ENCODE measurements at regions not wholly inside any gene's neighbourhood (a gene's known extent, or its start where the extent isn't known, plus 50 kb on each side); places are given as distances from the start of the nearest gene placed in this dataset.

DNA sequence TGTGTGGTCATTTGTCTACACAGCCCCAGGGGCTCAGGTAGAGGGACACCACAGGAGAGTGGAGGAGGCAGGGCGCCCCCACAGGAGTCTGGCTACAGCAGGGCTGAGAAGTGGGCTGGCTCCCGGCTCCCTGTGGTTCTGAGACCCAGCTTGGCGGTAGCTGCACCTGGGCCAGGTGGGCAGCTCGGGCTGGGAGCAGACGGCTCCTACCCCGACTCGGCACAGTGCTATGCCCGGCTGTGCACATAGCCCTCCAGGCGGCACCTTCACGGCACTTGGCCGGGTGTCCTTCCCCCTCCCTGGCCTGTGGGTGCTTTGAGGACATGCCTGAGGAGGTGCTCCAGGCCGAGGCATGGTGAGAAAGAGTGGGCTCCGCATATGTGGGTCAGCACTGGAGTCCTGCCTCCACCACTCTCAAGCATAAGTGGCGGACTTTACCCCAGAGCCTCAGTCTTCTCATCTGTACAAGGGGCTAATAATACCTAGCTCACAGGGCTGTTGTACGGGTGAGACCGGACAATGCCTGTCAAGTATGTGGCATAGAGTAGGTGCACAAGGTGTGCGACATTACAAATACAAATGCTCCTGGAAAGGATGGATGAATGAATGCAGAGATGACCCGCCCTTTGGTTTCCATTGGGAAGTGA, 50.1 kb upstream of the JPH3 start:
- ATAC-seq: no peak
- TF ChIP-seq CSDC2 (CRISPR knock-in tag; IDR thresholded peaks at IDR 0.05) (no peak), TCF4 (CRISPR knock-in tag; IDR thresholded peaks at IDR 0.05; ENCODE audit: borderline replicate concordance) (no peak), TOX (CRISPR knock-in tag; IDR thresholded peaks at IDR 0.05; ENCODE audit: borderline replicate concordance) (no peak), OSR1 (CRISPR knock-in tag; IDR thresholded peaks at IDR 0.05) (no peak)
- TF ChIP-seq, protein P1, sequence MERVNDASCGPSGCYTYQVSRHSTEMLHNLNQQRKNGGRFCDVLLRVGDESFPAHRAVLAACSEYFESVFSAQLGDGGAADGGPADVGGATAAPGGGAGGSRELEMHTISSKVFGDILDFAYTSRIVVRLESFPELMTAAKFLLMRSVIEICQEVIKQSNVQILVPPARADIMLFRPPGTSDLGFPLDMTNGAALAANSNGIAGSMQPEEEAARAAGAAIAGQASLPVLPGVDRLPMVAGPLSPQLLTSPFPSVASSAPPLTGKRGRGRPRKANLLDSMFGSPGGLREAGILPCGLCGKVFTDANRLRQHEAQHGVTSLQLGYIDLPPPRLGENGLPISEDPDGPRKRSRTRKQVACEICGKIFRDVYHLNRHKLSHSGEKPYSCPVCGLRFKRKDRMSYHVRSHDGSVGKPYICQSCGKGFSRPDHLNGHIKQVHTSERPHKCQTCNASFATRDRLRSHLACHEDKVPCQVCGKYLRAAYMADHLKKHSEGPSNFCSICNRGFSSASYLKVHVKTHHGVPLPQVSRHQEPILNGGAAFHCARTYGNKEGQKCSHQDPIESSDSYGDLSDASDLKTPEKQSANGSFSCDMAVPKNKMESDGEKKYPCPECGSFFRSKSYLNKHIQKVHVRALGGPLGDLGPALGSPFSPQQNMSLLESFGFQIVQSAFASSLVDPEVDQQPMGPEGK (CRISPR knock-in tag; IDR thresholded peaks at IDR 0.05; ENCODE audit: borderline replicate concordance): no peak

DNA sequence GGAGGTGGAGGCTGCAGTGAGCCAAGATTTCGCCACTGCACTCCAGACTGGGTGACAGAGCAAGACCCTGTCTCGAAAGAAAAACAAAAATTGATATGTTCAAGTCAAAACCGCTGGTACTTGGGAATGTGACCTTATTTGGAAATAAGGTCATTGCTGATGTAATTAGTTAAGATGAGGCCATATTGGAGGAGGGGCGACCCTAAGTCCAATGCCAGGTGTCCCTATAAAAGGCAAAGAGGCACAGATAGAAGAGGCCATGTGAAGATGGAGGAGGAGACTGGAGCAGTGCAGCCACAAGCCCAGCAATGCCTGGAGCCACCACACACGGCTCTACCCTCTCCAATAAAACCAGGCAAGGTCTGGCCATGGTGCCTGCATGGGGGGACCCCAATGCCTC, 50.8 kb upstream of the JPH3 start:
- TF ChIP-seq, protein P2, sequence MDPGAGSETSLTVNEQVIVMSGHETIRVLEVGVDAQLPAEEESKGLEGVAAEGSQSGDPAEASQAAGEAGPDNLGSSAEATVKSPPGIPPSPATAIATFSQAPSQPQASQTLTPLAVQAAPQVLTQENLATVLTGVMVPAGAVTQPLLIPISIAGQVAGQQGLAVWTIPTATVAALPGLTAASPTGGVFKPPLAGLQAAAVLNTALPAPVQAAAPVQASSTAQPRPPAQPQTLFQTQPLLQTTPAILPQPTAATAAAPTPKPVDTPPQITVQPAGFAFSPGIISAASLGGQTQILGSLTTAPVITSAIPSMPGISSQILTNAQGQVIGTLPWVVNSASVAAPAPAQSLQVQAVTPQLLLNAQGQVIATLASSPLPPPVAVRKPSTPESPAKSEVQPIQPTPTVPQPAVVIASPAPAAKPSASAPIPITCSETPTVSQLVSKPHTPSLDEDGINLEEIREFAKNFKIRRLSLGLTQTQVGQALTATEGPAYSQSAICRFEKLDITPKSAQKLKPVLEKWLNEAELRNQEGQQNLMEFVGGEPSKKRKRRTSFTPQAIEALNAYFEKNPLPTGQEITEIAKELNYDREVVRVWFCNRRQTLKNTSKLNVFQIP (CRISPR knock-in tag; IDR thresholded peaks at IDR 0.05; ENCODE audit: borderline replicate concordance, low read depth): no peak
- TF ChIP-seq, protein P3, sequence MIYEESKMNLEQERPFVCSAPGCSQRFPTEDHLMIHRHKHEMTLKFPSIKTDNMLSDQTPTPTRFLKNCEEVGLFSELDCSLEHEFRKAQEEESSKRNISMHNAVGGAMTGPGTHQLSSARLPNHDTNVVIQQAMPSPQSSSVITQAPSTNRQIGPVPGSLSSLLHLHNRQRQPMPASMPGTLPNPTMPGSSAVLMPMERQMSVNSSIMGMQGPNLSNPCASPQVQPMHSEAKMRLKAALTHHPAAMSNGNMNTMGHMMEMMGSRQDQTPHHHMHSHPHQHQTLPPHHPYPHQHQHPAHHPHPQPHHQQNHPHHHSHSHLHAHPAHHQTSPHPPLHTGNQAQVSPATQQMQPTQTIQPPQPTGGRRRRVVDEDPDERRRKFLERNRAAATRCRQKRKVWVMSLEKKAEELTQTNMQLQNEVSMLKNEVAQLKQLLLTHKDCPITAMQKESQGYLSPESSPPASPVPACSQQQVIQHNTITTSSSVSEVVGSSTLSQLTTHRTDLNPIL (CRISPR knock-in tag; IDR thresholded peaks at IDR 0.05; ENCODE audit: low read depth): no peak
- TF ChIP-seq ARNTL (CRISPR knock-in tag; IDR thresholded peaks at IDR 0.05; ENCODE audit: borderline replicate concordance, low read depth): no peak
- no peak for TF ChIP-seq ZC3H10 (CRISPR knock-in tag; IDR thresholded peaks at IDR 0.05)
- no peak for TF ChIP-seq TOX (CRISPR knock-in tag; IDR thresholded peaks at IDR 0.05; ENCODE audit: borderline replicate concordance)
- TF ChIP-seq, protein P4, sequence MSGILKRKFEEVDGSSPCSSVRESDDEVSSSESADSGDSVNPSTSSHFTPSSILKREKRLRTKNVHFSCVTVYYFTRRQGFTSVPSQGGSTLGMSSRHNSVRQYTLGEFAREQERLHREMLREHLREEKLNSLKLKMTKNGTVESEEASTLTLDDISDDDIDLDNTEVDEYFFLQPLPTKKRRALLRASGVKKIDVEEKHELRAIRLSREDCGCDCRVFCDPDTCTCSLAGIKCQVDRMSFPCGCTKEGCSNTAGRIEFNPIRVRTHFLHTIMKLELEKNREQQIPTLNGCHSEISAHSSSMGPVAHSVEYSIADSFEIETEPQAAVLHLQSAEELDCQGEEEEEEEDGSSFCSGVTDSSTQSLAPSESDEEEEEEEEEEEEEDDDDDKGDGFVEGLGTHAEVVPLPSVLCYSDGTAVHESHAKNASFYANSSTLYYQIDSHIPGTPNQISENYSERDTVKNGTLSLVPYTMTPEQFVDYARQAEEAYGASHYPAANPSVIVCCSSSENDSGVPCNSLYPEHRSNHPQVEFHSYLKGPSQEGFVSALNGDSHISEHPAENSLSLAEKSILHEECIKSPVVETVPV (CRISPR knock-in tag; IDR thresholded peaks at IDR 0.05): no peak
- no peak for TF ChIP-seq ZNF70 (CRISPR knock-in tag; IDR thresholded peaks at IDR 0.05)
- no peak for TF ChIP-seq SNAI2 (CRISPR knock-in tag; IDR thresholded peaks at IDR 0.05)
- no peak for TF ChIP-seq GLIS3 (CRISPR knock-in tag; IDR thresholded peaks at IDR 0.05)
- no peak for TF ChIP-seq ZFP30 (CRISPR knock-in tag; IDR thresholded peaks at IDR 0.05)
- TF ChIP-seq, protein P5, sequence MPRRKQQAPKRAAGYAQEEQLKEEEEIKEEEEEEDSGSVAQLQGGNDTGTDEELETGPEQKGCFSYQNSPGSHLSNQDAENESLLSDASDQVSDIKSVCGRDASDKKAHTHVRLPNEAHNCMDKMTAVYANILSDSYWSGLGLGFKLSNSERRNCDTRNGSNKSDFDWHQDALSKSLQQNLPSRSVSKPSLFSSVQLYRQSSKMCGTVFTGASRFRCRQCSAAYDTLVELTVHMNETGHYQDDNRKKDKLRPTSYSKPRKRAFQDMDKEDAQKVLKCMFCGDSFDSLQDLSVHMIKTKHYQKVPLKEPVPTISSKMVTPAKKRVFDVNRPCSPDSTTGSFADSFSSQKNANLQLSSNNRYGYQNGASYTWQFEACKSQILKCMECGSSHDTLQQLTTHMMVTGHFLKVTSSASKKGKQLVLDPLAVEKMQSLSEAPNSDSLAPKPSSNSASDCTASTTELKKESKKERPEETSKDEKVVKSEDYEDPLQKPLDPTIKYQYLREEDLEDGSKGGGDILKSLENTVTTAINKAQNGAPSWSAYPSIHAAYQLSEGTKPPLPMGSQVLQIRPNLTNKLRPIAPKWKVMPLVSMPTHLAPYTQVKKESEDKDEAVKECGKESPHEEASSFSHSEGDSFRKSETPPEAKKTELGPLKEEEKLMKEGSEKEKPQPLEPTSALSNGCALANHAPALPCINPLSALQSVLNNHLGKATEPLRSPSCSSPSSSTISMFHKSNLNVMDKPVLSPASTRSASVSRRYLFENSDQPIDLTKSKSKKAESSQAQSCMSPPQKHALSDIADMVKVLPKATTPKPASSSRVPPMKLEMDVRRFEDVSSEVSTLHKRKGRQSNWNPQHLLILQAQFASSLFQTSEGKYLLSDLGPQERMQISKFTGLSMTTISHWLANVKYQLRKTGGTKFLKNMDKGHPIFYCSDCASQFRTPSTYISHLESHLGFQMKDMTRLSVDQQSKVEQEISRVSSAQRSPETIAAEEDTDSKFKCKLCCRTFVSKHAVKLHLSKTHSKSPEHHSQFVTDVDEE (CRISPR knock-in tag; IDR thresholded peaks at IDR 0.05): no peak
- no peak for TF ChIP-seq ESRRG (CRISPR knock-in tag; IDR thresholded peaks at IDR 0.05)
- TF ChIP-seq TCF4 (CRISPR knock-in tag; IDR thresholded peaks at IDR 0.05; ENCODE audit: borderline replicate concordance): no peak
- TF ChIP-seq PPARA (CRISPR knock-in tag; IDR thresholded peaks at IDR 0.05; ENCODE audit: borderline replicate concordance): no peak
- no peak for TF ChIP-seq BACH2 (CRISPR knock-in tag; IDR thresholded peaks at IDR 0.05; ENCODE audit: borderline replicate concordance)
- no peak for TF ChIP-seq ISL1 (CRISPR knock-in tag; IDR thresholded peaks at IDR 0.05)
- no peak for TF ChIP-seq CSDC2 (CRISPR knock-in tag; IDR thresholded peaks at IDR 0.05)
- TF ChIP-seq, protein P1 (CRISPR knock-in tag; IDR thresholded peaks at IDR 0.05; ENCODE audit: borderline replicate concordance): no peak
- no peak for TF ChIP-seq ZNF8 (CRISPR knock-in tag; IDR thresholded peaks at IDR 0.05)
- ATAC-seq: no peak
